HT1080 (cell line): ENCODE measurements at regions not wholly inside any gene's neighbourhood (a gene's known extent, or its start where the extent isn't known, plus 50 kb on each side); places are given as distances from the start of the nearest gene placed in this dataset.

Source experiments
- DNase-seq: peaks from one replicate; pipeline ENCODE4 v3.0.0-alpha.2; 2015; ENCODE audit warnings: low read depth

GRCh38 chr10:90674461-90674860, 183.4 kb downstream of the HTR7 start:
- no peak for DNase-seq

GRCh38 chr10:90674928-90675327, 182.9 kb downstream of the HTR7 start:
- DNase-seq, result peak; percentile 51

- DNase-seq, result peak; percentile 17
Measured at GRCh38 chr10:90675621-90676020, 182.2 kb downstream of the HTR7 start.
